Urinary bladder (tissue), 3 donors: ENCODE measurements at regions not wholly inside any gene's neighbourhood (a gene's known extent, or its start where the extent isn't known, plus 50 kb on each side); places are given as distances from the start of the nearest gene placed in this dataset.
"Not testable (repeated sequence)": the region's sequence is repeated elsewhere in the genome, so short reads cannot be mapped to it uniquely, and the experiment has no call there.

Source experiments
- DNase-seq: peaks from one replicate; pipeline ENCODE4 v3.0.0-alpha.2; 2015; ENCODE audit errors: extremely low spot score
- H3K27ac ChIP-seq: one replicate; pipeline ENCODE4 v1.5.1; 2013; ENCODE audit warnings: low read depth, mild to moderate bottlenecking, moderate library complexity
- H3K36me3 ChIP-seq: one replicate; pipeline ENCODE4 v1.6.1; 2013; ENCODE audit warnings: mild to moderate bottlenecking, moderate library complexity; ENCODE audit not compliant: insufficient read depth
- H3K4me1 ChIP-seq: one replicate; pipeline ENCODE4 v1.6.1; 2013; ENCODE audit warnings: mild to moderate bottlenecking, moderate library complexity; ENCODE audit not compliant: insufficient read depth
- H3K4me3 ChIP-seq: one replicate; pipeline ENCODE4 v1.5.1; 2013; ENCODE audit warnings: low read depth, low read length
- WGBS: extraction: QIAGEN DNeasy Blood & Tissue Kit; methylation state at CpG from one replicate; pipeline ENCODE4 v1.1.7; 2013; 5-methylcytosine and 5-hydroxymethylcytosine counted together
- donor health status: healthy with polysubstance abuse.
- donor health status: healthy.

- no peak for DNase-seq
- 69% methylated on average over 3 of the region's 3 CpGs for WGBS
- Histone ChIP-seq H3K27ac (no peak overlapping the region), H3K4me1 (no peaks in the 10 kb centered on the region), H3K36me3 (no peaks in the 10 kb centered on the region), H3K4me3 (no peak overlapping the region)
Measured at GRCh38 chr9:99634186-99634585, 187.5 kb upstream of the NR4A3 start.

- WGBS: 77% methylated on average over 3 of the region's 3 CpGs
Measured at GRCh38 chr9:99635032-99635431, 186.7 kb upstream of the NR4A3 start.

GRCh38 chr9:99637641-99638040 is 184.0 kb upstream of the NR4A3 start:
- Histone ChIP-seq H3K4me3 (no peak overlapping the region), H3K4me1 (no peaks in the 10 kb centered on the region), H3K36me3 (no peaks in the 10 kb centered on the region), H3K27ac (no peak overlapping the region)
- DNase-seq: no peak
- 82% methylated on average over 3 of the region's 3 CpGs for WGBS

More at GRCh38 chr9:99635032-99635431, 186.7 kb upstream of the NR4A3 start:
- no peaks in the 10 kb centered on the region for H3K36me3 ChIP-seq
- no peak for DNase-seq
- H3K27ac ChIP-seq: no peak overlapping the region
- H3K4me1 ChIP-seq: no peaks in the 10 kb centered on the region
- H3K4me3 ChIP-seq: no peak overlapping the region

GRCh38 chr9:99638971-99639370 is 182.7 kb upstream of the NR4A3 start:
- no peak overlapping the region for H3K4me3 ChIP-seq
- 87% methylated on average over 4 of the region's 4 CpGs for WGBS
- H3K4me1 ChIP-seq: no peaks in the 10 kb centered on the region
- DNase-seq: no peak
- H3K36me3 ChIP-seq: no peaks in the 10 kb centered on the region
- no peak overlapping the region for H3K27ac ChIP-seq

- Histone ChIP-seq H3K36me3 (no peaks in the 10 kb centered on the region), H3K4me3 (no peak overlapping the region), H3K27ac (no peak overlapping the region), H3K4me1 (no peaks in the 10 kb centered on the region)
- no peak for DNase-seq
Measured at GRCh38 chr9:99647604-99648003, 174.1 kb upstream of the NR4A3 start.

GRCh38 chr9:99650187-99650874 is 171.4 kb upstream of the NR4A3 start:
- no peak overlapping the region for H3K4me3 ChIP-seq
- 88% methylated on average over 5 of the region's 5 CpGs for WGBS
- no peak overlapping the region for H3K27ac ChIP-seq
- no peaks in the 10 kb centered on the region for H3K36me3 ChIP-seq
- H3K4me1 ChIP-seq: no peaks in the 10 kb centered on the region
- DNase-seq: no peak

- Histone ChIP-seq H3K27ac (no peak overlapping the region), H3K4me3 (no peak overlapping the region), H3K4me1 (no peaks in the 10 kb centered on the region), H3K36me3 (no peaks in the 10 kb centered on the region)
- no peak for DNase-seq
- 75% methylated on average over 4 of the region's 4 CpGs for WGBS
Measured at GRCh38 chr9:99660191-99660636, 161.5 kb upstream of the NR4A3 start.

GRCh38 chr9:99663297-99663696 is 158.4 kb upstream of the NR4A3 start:
- WGBS: 42% methylated on average over 1 of the region's 1 CpG
- Histone ChIP-seq H3K27ac (no peak overlapping the region), H3K4me3 (no peak overlapping the region), H3K36me3 (no peaks in the 10 kb centered on the region), H3K4me1 (no peaks in the 10 kb centered on the region)
- no peak for DNase-seq

GRCh38 chr9:99663856-99664255 is 157.8 kb upstream of the NR4A3 start:
- DNase-seq: no peak
- H3K4me3 ChIP-seq: no peak overlapping the region
- WGBS: 75% methylated on average over 1 of the region's 1 CpG
- H3K27ac ChIP-seq: no peak overlapping the region
- no peaks in the 10 kb centered on the region for H3K4me1 ChIP-seq
- H3K36me3 ChIP-seq: no peaks in the 10 kb centered on the region

- Histone ChIP-seq H3K27ac (no peak overlapping the region), H3K36me3 (no peaks in the 10 kb centered on the region), H3K4me1 (no peaks in the 10 kb centered on the region), H3K4me3 (no peak overlapping the region)
- no peak for DNase-seq
Measured at GRCh38 chr9:99666571-99666970, 155.1 kb upstream of the NR4A3 start.

- not testable (repeated sequence) for H3K4me1 ChIP-seq, H3K36me3 ChIP-seq, H3K27ac ChIP-seq, H3K4me3 ChIP-seq, DNase-seq
- 77% methylated on average over 7 of the region's 7 CpGs for WGBS
Measured at GRCh38 chr9:99670886-99671285, 150.8 kb upstream of the NR4A3 start.

- Histone ChIP-seq H3K36me3 (no peaks in the 10 kb centered on the region), H3K27ac (no peak overlapping the region), H3K4me3 (no peak overlapping the region), H3K4me1 (no peaks in the 10 kb centered on the region)
- DNase-seq: no peak
- WGBS: 39% methylated on average over 1 of the region's 1 CpG
Measured at GRCh38 chr9:99677281-99677680, 144.4 kb upstream of the NR4A3 start.

- Histone ChIP-seq H3K36me3 (no peaks in the 10 kb centered on the region), H3K4me3 (no peak overlapping the region), H3K27ac (no peak overlapping the region), H3K4me1 (no peaks in the 10 kb centered on the region)
- no peak for DNase-seq
Measured at GRCh38 chr9:99678566-99678965, 143.1 kb upstream of the NR4A3 start.

GRCh38 chr9:99680191-99680590 is 141.5 kb upstream of the NR4A3 start:
- 45% methylated on average over 1 of the region's 1 CpG for WGBS
- H3K4me3 ChIP-seq: no peak overlapping the region
- H3K4me1 ChIP-seq: no peaks in the 10 kb centered on the region
- DNase-seq: no peak
- no peak overlapping the region for H3K27ac ChIP-seq
- H3K36me3 ChIP-seq: no peaks in the 10 kb centered on the region

GRCh38 chr9:99681113-99681512 is 140.6 kb upstream of the NR4A3 start:
- DNase-seq: no peak
- Histone ChIP-seq H3K27ac (no peak overlapping the region), H3K4me1 (no peaks in the 10 kb centered on the region)

More at GRCh38 chr9:99681113-99681512, 140.6 kb upstream of the NR4A3 start:
- Histone ChIP-seq H3K36me3 (no peaks in the 10 kb centered on the region), H3K4me3 (no peak overlapping the region)
